IMR-90 (cell line): ENCODE measurements at regions not wholly inside any gene's neighbourhood (a gene's known extent, or its start where the extent isn't known, plus 50 kb on each side); places are given as distances from the start of the nearest gene placed in this dataset.

Experiments
- BHLHE40 ChIP-seq: fragments of 150-350 bp; IDR thresholded peaks from 2 replicates; pipeline ENCODE4 v1.6.1; 2016; ENCODE audit warnings: mild to moderate bottlenecking, low read depth, low read length
- MXI1 ChIP-seq: IDR thresholded peaks from 2 replicates; pipeline ENCODE4 v1.6.1; 2012; ENCODE audit warnings: low read depth, mild to moderate bottlenecking, low read length, moderate library complexity, borderline replicate concordance
- POLR2A ChIP-seq: IDR thresholded peaks from 2 replicates; pipeline ENCODE4 v1.6.1; 2012; ENCODE audit warnings: mild to moderate bottlenecking, low read depth, low read length
- RAD21 ChIP-seq: IDR thresholded peaks from 2 replicates; pipeline ENCODE4 v1.6.1; 2012; ENCODE audit warnings: low read length, improper control_type of control experiment
- RCOR1 ChIP-seq: IDR thresholded peaks from 2 replicates; pipeline ENCODE4 v1.6.1; 2012; ENCODE audit warnings: mild to moderate bottlenecking, low read length, improper control_type of control experiment; ENCODE audit not compliant: insufficient replicate concordance
- SMC3 ChIP-seq: fragments of 150-350 bp; IDR thresholded peaks from 2 replicates; pipeline ENCODE4 v1.6.1; 2016; ENCODE audit warnings: low read depth, mild to moderate bottlenecking, antibody characterized with exemption, low read length, moderate library complexity
- TF ChIP-seq, protein P1 (sequence below): conservative IDR thresholded peaks from 2 replicates; pipeline ENCODE4 v1.5.1; 2012; ENCODE audit warnings: mild to moderate bottlenecking, low read depth, low read length, improper control_type of control experiment

DNA sequence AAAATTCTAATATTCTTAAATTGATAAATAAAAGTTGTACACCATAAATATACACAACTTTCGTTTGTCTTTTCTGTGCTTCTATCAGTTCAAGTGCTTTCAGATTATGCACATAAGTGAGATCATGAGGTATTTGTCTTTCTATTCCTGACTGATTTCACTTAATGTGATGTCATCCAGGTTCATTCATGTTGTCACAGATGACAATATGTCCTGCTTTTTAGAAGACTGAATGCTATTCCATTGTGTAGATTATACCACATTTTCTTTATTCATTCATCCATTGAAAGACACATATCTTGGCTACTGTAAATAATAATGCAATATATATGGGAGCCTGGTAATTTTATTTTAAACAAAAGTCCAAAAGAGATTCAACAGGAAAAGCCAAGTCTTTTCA, 190.1 kb upstream of the ERBB4 start:
- TF ChIP-seq POLR2A (no peak), RCOR1 (no peak), SMC3 (no peak), MXI1 (no peak), RAD21 (no peak), BHLHE40 (no peak)
- TF ChIP-seq, protein P1, sequence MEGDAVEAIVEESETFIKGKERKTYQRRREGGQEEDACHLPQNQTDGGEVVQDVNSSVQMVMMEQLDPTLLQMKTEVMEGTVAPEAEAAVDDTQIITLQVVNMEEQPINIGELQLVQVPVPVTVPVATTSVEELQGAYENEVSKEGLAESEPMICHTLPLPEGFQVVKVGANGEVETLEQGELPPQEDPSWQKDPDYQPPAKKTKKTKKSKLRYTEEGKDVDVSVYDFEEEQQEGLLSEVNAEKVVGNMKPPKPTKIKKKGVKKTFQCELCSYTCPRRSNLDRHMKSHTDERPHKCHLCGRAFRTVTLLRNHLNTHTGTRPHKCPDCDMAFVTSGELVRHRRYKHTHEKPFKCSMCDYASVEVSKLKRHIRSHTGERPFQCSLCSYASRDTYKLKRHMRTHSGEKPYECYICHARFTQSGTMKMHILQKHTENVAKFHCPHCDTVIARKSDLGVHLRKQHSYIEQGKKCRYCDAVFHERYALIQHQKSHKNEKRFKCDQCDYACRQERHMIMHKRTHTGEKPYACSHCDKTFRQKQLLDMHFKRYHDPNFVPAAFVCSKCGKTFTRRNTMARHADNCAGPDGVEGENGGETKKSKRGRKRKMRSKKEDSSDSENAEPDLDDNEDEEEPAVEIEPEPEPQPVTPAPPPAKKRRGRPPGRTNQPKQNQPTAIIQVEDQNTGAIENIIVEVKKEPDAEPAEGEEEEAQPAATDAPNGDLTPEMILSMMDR: no peak
